DOHH2 (cell line): ENCODE measurements at regions not wholly inside any gene's neighbourhood (a gene's known extent, or its start where the extent isn't known, plus 50 kb on each side); places are given as distances from the start of the nearest gene placed in this dataset.

Experiments used
- EZH2phosphoT487 ChIP-seq: fragments of 200-600 bp; sonication (generic); IDR thresholded peaks from 2 replicates; pipeline ENCODE4 v1.6.1; 2017; ENCODE audit warnings: borderline replicate concordance, mild to moderate bottlenecking, antibody characterized with exemption, low read length, moderate library complexity, mixed read lengths
- TF ChIP-seq, protein P1 (sequence below): fragments of 200-600 bp; sonication (generic); IDR thresholded peaks from one replicate; pipeline ENCODE4 v1.5.1; 2014; ENCODE audit warnings: antibody characterized with exemption, mild to moderate bottlenecking, low read depth, low read length; ENCODE audit not compliant: poor library complexity, severe bottlenecking

DNA sequence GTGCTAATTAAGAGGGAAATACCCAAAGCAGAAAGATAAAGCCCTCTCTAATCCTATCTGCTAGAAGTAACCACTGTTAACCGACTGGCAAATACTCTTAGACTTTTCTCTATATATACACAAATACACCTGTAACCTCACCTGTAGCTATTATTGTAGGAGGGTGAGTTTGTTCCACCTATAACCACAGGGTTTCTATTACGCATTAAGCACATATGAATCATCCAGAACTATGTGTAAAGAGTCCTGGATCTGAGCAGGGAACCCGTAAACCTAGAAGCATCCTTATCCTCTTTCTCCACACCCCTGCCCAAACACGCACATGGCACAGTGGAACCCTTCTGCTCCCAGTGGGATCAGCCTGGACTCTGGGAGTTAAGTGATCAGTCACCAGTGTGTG, 172.8 kb upstream of the C2CD4B start:
- TF ChIP-seq, protein P1, sequence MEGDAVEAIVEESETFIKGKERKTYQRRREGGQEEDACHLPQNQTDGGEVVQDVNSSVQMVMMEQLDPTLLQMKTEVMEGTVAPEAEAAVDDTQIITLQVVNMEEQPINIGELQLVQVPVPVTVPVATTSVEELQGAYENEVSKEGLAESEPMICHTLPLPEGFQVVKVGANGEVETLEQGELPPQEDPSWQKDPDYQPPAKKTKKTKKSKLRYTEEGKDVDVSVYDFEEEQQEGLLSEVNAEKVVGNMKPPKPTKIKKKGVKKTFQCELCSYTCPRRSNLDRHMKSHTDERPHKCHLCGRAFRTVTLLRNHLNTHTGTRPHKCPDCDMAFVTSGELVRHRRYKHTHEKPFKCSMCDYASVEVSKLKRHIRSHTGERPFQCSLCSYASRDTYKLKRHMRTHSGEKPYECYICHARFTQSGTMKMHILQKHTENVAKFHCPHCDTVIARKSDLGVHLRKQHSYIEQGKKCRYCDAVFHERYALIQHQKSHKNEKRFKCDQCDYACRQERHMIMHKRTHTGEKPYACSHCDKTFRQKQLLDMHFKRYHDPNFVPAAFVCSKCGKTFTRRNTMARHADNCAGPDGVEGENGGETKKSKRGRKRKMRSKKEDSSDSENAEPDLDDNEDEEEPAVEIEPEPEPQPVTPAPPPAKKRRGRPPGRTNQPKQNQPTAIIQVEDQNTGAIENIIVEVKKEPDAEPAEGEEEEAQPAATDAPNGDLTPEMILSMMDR, result no peak
- no peak for TF ChIP-seq EZH2phosphoT487
